ENCODE measurements at regions not wholly inside any gene's neighbourhood (a gene's known extent, or its start where the extent isn't known, plus 50 kb on each side); places are given as distances from the start of the nearest gene placed in this dataset.

DNA sequence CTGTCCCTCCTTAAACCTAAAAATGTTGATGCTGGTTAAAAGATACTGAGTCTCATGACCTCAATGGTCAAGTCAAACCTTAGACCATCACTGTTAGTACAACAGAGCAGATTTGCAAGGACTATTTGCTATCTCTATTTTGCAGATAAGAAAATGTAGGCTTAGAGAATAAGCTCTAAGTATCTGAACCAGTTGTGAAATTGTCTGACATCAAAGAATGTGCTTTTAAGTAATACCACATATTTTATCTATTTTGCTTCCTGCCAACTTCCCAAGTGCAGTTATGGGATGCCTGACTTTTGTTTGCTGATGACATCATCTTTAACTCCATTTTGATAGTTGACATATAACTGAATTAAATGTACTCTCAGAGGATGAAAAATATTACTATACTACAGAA lies 83.6 kb upstream of the TMEM106B start:
- TF ChIP-seq, protein P1, sequence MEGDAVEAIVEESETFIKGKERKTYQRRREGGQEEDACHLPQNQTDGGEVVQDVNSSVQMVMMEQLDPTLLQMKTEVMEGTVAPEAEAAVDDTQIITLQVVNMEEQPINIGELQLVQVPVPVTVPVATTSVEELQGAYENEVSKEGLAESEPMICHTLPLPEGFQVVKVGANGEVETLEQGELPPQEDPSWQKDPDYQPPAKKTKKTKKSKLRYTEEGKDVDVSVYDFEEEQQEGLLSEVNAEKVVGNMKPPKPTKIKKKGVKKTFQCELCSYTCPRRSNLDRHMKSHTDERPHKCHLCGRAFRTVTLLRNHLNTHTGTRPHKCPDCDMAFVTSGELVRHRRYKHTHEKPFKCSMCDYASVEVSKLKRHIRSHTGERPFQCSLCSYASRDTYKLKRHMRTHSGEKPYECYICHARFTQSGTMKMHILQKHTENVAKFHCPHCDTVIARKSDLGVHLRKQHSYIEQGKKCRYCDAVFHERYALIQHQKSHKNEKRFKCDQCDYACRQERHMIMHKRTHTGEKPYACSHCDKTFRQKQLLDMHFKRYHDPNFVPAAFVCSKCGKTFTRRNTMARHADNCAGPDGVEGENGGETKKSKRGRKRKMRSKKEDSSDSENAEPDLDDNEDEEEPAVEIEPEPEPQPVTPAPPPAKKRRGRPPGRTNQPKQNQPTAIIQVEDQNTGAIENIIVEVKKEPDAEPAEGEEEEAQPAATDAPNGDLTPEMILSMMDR (IDR thresholded peaks at IDR 0.05), result no peak
- TF ChIP-seq EP300 (IDR thresholded peaks at IDR 0.05) (no peak), POLR2A (IDR thresholded peaks at IDR 0.05) (no peak), POLR2AphosphoS5 (IDR thresholded peaks at IDR 0.05) (no peak)
- no peaks in the 10 kb centered on the region for H3K4me1 ChIP-seq
- intact Hi-C loops (cut with DNase I; ENCODE audit: low total_unique reads), result no loop called here
- no peak overlapping the region for H3K27ac ChIP-seq
- DNase-seq, result no peak
- no peaks in the 10 kb centered on the region for H3K9me3 ChIP-seq
- no peaks in the 10 kb centered on the region for H3K27me3 ChIP-seq
- H3K36me3 ChIP-seq, result no peaks in the 10 kb centered on the region
- no peak overlapping the region for H3K4me3 ChIP-seq

DNA sequence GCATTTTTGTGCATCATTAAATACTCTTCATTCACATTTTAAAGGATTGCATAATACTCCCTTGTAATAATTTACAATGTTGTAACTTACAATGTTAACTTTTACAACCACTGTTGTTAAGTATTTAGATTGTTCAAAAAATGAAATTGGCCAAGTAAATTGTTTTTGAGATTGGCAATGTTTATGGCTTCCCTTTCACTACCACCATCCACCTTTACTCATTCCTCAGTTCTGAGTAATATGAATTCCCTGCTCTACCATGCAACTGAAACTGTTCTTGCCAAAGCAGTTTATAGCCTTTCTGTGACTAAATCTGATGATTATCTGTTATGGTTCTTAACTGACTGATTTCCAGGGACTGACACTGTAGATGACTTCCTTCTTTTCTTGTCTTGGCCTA lies 80.5 kb upstream of the TMEM106B start:
- H3K4me3 ChIP-seq, result no peak overlapping the region
- intact Hi-C loops (cut with DNase I; ENCODE audit: low total_unique reads), result no loop called here
- no peaks in the 10 kb centered on the region for H3K36me3 ChIP-seq
- no peaks in the 10 kb centered on the region for H3K4me1 ChIP-seq
- no peak overlapping the region for H3K27ac ChIP-seq
- H3K27me3 ChIP-seq, result no peaks in the 10 kb centered on the region
- no peak for DNase-seq
- no peaks in the 10 kb centered on the region for H3K9me3 ChIP-seq
- TF ChIP-seq, protein P1 (IDR thresholded peaks at IDR 0.05), result no peak
- no peak for TF ChIP-seq POLR2A (IDR thresholded peaks at IDR 0.05)
- TF ChIP-seq EP300 (IDR thresholded peaks at IDR 0.05), result no peak
- TF ChIP-seq POLR2AphosphoS5 (IDR thresholded peaks at IDR 0.05), result no peak

DNA sequence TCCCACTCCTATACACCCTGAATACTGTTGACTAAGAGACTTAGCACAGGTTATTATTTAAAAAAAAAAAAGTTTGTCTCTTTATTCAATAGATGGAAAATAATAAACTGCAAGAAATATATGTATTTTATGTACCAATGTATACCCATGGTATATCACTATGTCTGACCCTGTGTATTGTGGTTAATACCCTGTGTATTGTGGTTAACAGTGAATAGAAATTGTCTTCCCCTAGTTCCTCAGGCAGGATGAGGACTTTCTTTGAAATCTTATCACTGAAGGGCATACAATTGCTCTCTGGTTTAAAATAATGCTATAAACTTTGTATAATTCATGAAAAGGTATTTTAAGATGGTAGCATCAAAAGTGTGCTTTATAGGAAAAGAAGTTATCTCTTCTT lies 80.0 kb upstream of the TMEM106B start:
- no peaks in the 10 kb centered on the region for H3K4me1 ChIP-seq
- H3K27ac ChIP-seq, result no peak overlapping the region
- H3K9me3 ChIP-seq, result no peaks in the 10 kb centered on the region
- intact Hi-C loops (cut with DNase I; ENCODE audit: low total_unique reads), result no loop called here
- no peaks in the 10 kb centered on the region for H3K36me3 ChIP-seq
- H3K27me3 ChIP-seq, result no peaks in the 10 kb centered on the region
- TF ChIP-seq, protein P1 (IDR thresholded peaks at IDR 0.05), result no peak
- TF ChIP-seq POLR2A (IDR thresholded peaks at IDR 0.05), result no peak
- TF ChIP-seq POLR2AphosphoS5 (IDR thresholded peaks at IDR 0.05), result no peak
- TF ChIP-seq EP300 (IDR thresholded peaks at IDR 0.05), result no peak
- DNase-seq, result no peak
- H3K4me3 ChIP-seq, result no peak overlapping the region

DNA sequence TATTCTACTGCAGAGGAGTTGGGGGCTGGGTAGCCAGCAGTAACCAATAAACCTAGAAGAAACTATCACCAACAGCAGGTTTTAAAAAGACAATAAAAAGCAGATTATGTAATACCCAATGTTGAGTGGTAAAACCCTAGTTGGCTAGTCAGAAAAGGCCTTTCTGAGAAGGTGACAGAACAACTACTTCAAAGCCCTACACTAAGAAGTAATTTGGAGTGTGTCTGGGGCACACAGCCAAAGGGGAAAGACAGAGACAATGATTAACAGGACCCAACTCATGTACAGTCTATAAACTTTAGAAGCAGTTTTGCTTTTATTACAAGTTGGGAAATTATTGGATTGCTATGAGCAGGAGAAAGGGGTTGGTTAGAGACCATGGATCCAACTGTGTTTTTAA lies 77.2 kb upstream of the TMEM106B start:
- H3K36me3 ChIP-seq, result no peaks in the 10 kb centered on the region
- H3K4me1 ChIP-seq, result no peaks in the 10 kb centered on the region
- H3K27ac ChIP-seq, result no peak overlapping the region
- intact Hi-C loops (cut with DNase I; ENCODE audit: low total_unique reads), result no loop called here
- H3K4me3 ChIP-seq, result no peak overlapping the region
- no peaks in the 10 kb centered on the region for H3K27me3 ChIP-seq
- DNase-seq, result no peak
- H3K9me3 ChIP-seq, result no peaks in the 10 kb centered on the region
- TF ChIP-seq, protein P1 (IDR thresholded peaks at IDR 0.05), result no peak
- TF ChIP-seq POLR2AphosphoS5 (IDR thresholded peaks at IDR 0.05) (no peak), EP300 (IDR thresholded peaks at IDR 0.05) (no peak), POLR2A (IDR thresholded peaks at IDR 0.05) (no peak)

DNA sequence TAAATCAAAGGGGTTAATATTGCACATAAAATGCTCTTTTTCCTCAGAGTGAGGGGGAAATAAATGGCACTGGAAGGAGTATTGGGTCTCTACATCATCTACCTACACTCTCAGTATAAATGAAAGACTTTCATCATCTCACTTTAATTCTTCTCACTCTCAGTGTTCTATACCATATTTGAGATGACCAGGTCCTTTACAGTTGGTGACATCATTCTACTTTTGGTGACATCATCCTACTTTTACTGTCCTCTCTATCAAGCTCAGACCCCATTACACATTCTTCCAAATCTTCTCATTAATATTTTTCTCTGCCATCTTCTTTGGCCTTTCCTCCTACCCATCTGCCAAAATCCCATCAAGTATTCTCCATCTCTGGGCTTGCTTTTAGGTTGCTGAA lies 74.6 kb upstream of the TMEM106B start:
- no peaks in the 10 kb centered on the region for H3K27me3 ChIP-seq
- intact Hi-C loops (cut with DNase I; ENCODE audit: low total_unique reads), result no loop called here
- no peak overlapping the region for H3K4me3 ChIP-seq

More for the DNA sequence above, 74.6 kb upstream of the TMEM106B start:
- no peaks in the 10 kb centered on the region for H3K9me3 ChIP-seq
- no peak for TF ChIP-seq POLR2AphosphoS5 (IDR thresholded peaks at IDR 0.05)
- no peaks in the 10 kb centered on the region for H3K4me1 ChIP-seq
- no peaks in the 10 kb centered on the region for H3K36me3 ChIP-seq
- no peak overlapping the region for H3K27ac ChIP-seq
- DNase-seq, result no peak

Data from stomach (tissue), 6 donors.